Colonic mucosa (tissue), 4 donors: ENCODE measurements at regions not wholly inside any gene's neighbourhood (a gene's known extent, or its start where the extent isn't known, plus 50 kb on each side); places are given as distances from the start of the nearest gene placed in this dataset.

Experiments used
- DNase-seq: peaks from one replicate; pipeline ENCODE4 v3.0.0-alpha.2; 2020
- H3K27ac ChIP-seq: fragments of 200-600 bp; one replicate; pipeline ENCODE4 v1.8.0; 2021
- H3K27me3 ChIP-seq: fragments of 200-600 bp; one replicate; pipeline ENCODE4 v1.8.0; 2021
- H3K36me3 ChIP-seq: fragments of 200-600 bp; one replicate; pipeline ENCODE4 v1.8.0; 2021
- H3K4me1 ChIP-seq: fragments of 200-600 bp; one replicate; pipeline ENCODE4 v1.8.0; 2021; ENCODE audit warnings: mild to moderate bottlenecking
- H3K4me3 ChIP-seq: fragments of 200-600 bp; one replicate; pipeline ENCODE4 v1.8.0; 2021
- H3K9ac ChIP-seq, 2 donors: one replicate each; pipeline ENCODE4 v1.7.0; 2013; ENCODE audit warnings: control low read depth in 2 of 2, low read depth in 2 of 2, low read length in 2 of 2
- H3K9me3 ChIP-seq: fragments of 200-600 bp; one replicate; pipeline ENCODE4 v1.8.0; 2021
- intact Hi-C: fragments of 100-400 bp; cut with DNase I; formaldehyde crosslinking; loops from one replicate; pipeline ENCODE4 v1.14.1; 2022
- TF ChIP-seq, protein P1 (sequence below): fragments of 200-600 bp; IDR thresholded peaks from one replicate; pipeline ENCODE4 v1.8.0; 2022; ENCODE audit warnings: antibody characterized with exemption, mild to moderate bottlenecking
- donor health status: healthy.
- donor health status: DM: no; HTN: no; CAD: no.
- donor health status: DM: no; HTN: no; CAD: no.

DNA sequence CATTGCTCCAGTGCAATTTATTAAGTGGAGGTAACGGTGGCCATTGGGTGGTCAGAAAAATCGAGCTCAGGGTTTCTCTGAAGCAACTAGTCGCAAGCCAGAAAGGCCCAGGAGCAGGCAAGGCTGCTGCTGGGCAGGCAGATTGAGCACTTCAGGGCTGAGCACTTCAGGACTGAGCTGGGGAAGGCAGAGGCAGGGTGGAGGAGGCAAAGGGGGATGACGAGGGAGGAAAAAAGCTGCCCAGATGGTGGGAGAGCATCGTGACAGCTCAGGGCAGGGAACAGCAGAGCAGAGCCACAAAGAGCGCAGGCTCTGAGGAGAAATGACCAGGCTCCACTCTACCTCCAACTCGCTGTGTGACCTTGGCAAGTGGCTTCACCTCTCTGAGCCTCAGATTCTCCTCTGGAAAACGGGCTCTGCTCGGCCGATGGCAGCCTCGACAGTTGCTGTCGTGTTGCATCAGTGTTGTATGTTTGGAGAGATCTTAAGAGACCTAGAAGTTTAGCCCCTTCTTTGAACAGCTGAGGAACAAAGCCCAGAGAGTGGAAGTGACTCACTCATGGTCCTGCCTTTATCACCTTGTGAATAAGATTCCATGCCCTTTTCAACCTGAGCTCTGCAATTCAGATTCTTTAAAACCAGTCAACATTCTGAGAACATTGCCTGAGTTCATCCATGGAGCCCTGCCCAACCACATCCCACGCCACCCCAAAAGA is 141.4 kb downstream of the SYF2 start:
- DNase-seq = no peak

GRCh38 chr1:25089772-25090171 is 142.5 kb downstream of the SYF2 start:
- H3K4me1 ChIP-seq = no peaks in the 10 kb centered on the region
- no peak overlapping the region for H3K9ac ChIP-seq
- no peaks in the 10 kb centered on the region for H3K27me3 ChIP-seq
- no peak for DNase-seq
- H3K4me3 ChIP-seq = no peak overlapping the region
- TF ChIP-seq, protein P1, sequence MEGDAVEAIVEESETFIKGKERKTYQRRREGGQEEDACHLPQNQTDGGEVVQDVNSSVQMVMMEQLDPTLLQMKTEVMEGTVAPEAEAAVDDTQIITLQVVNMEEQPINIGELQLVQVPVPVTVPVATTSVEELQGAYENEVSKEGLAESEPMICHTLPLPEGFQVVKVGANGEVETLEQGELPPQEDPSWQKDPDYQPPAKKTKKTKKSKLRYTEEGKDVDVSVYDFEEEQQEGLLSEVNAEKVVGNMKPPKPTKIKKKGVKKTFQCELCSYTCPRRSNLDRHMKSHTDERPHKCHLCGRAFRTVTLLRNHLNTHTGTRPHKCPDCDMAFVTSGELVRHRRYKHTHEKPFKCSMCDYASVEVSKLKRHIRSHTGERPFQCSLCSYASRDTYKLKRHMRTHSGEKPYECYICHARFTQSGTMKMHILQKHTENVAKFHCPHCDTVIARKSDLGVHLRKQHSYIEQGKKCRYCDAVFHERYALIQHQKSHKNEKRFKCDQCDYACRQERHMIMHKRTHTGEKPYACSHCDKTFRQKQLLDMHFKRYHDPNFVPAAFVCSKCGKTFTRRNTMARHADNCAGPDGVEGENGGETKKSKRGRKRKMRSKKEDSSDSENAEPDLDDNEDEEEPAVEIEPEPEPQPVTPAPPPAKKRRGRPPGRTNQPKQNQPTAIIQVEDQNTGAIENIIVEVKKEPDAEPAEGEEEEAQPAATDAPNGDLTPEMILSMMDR = no peak
- H3K9me3 ChIP-seq = no peaks in the 10 kb centered on the region
- intact Hi-C loops = no loop called here
- no peak overlapping the region for H3K27ac ChIP-seq
- no peaks in the 10 kb centered on the region for H3K36me3 ChIP-seq

More for the DNA sequence above, 141.4 kb downstream of the SYF2 start:
- no peaks in the 10 kb centered on the region for H3K36me3 ChIP-seq
- no peaks in the 10 kb centered on the region for H3K27me3 ChIP-seq
- no peak overlapping the region for H3K4me3 ChIP-seq
- no peak overlapping the region for H3K9ac ChIP-seq
- H3K9me3 ChIP-seq = no peaks in the 10 kb centered on the region
- intact Hi-C loops = no loop called here
- H3K4me1 ChIP-seq = no peaks in the 10 kb centered on the region
- H3K27ac ChIP-seq = no peak overlapping the region
- TF ChIP-seq, protein P1 = no peak

GRCh38 chr1:25088946-25089345 is 143.4 kb downstream of the SYF2 start:
- no peak for DNase-seq
- Histone ChIP-seq H3K27ac (no peak overlapping the region), H3K36me3 (no peaks in the 10 kb centered on the region), H3K27me3 (no peaks in the 10 kb centered on the region), H3K9ac (no peak overlapping the region), H3K4me1 (no peaks in the 10 kb centered on the region), H3K9me3 (no peaks in the 10 kb centered on the region), H3K4me3 (no peak overlapping the region)
- TF ChIP-seq, protein P1 = no peak
- intact Hi-C loops = no loop called here

- no peaks in the 10 kb centered on the region for H3K27me3 ChIP-seq
- no peak for DNase-seq
- H3K4me1 ChIP-seq = no peaks in the 10 kb centered on the region
- no peak overlapping the region for H3K4me3 ChIP-seq
- intact Hi-C loops = no loop called here
- no peaks in the 10 kb centered on the region for H3K9me3 ChIP-seq
- H3K9ac ChIP-seq = no peak overlapping the region
- no peak overlapping the region for H3K27ac ChIP-seq
- TF ChIP-seq, protein P1 = no peak
- no peaks in the 10 kb centered on the region for H3K36me3 ChIP-seq
These were observed 144.1 kb downstream of the SYF2 start for GRCh38 chr1:25088180-25088701.

DNA sequence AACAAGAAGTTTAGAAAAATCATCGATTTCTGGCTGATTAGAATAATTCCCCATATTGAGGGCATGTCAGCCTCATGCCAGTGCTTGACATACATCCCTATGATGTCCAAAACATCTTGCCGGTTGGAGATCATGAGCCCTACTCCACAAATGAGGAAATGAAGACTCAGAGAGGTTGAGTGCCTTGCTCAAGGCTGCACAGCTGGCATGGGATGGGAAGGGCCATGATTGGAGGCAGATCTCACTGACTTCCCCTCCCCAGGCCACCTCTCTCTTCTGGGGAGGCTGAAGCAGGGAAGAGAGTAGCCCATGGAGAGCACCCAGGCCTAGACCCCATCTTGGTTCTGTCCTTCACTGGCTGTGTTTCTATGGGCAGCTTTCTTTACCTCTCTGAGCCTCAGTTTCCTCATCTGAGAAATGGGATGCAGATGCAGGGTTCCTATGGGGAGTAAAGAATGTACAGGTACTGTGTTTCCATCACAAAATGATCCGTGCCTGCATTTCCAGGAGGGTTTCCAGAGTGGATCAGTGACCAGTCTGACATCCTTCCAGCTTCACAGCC is 145.7 kb downstream of the SYF2 start:
- Histone ChIP-seq H3K9ac (no peak overlapping the region), H3K27ac (no peak overlapping the region), H3K27me3 (no peaks in the 10 kb centered on the region), H3K9me3 (no peaks in the 10 kb centered on the region), H3K4me3 (no peak overlapping the region), H3K4me1 (no peaks in the 10 kb centered on the region), H3K36me3 (no peaks in the 10 kb centered on the region)
- TF ChIP-seq, protein P1 = no peak
- intact Hi-C loops = no loop called here
- DNase-seq = no peak
